Left ventricle myocardium superior (tissue), 1 donor: ENCODE measurements at regions not wholly inside any gene's neighbourhood (a gene's known extent, or its start where the extent isn't known, plus 50 kb on each side); places are given as distances from the start of the nearest gene placed in this dataset.
"Not testable (repeated sequence)": the region's sequence is repeated elsewhere in the genome, so short reads cannot be mapped to it uniquely, and the experiment has no call there.

ENCODE experiments used
- ATAC-seq: fragments of 200-7000 bp; cut with Tn5 transposase; one replicate; pipeline ENCODE4 v1.9.1; 2020; ENCODE audit warnings: mild to moderate bottlenecking, moderate library complexity
- DNase-seq: peaks from one replicate; pipeline ENCODE4 v3.0.0-alpha.2; 2020
- intact Hi-C: fragments of 100-400 bp; cut with micrococcal nuclease; formaldehyde crosslinking; loops from one replicate; pipeline ENCODE4 v1.11.0; 2022
- donor health status: DM: no; HTN: yes; CAD: no; lungs with severe emphysema.

- DNase-seq = no peak
- intact Hi-C loops = no loop called here
- no peak for ATAC-seq
Observed at GRCh38 chr15:63434576-63435186, 53.0 kb upstream of the CA12 start.

GRCh38 chr15:63435204-63435820 lies 53.7 kb upstream of the CA12 start:
- no peak for ATAC-seq
- DNase-seq = no peak
- intact Hi-C loops = no loop called here

GRCh38 chr15:63436341-63436740 lies 54.7 kb upstream of the CA12 start:
- no peak for DNase-seq
- ATAC-seq = no peak
- intact Hi-C loops = no loop called here

- intact Hi-C loops = no loop called here
- peak; percentile 86 for ATAC-seq
Observed at GRCh38 chr15:63436872-63437375, 55.3 kb upstream of the CA12 start.

GRCh38 chr15:63439536-63440264 lies 58.1 kb upstream of the CA12 start:
- intact Hi-C loops = no loop called here
- ATAC-seq = no peak
- no peak for DNase-seq

More at GRCh38 chr15:63436872-63437375, 55.3 kb upstream of the CA12 start:
- peak; percentile 86 for DNase-seq

GRCh38 chr15:63440265-63440648 lies 58.6 kb upstream of the CA12 start:
- intact Hi-C loops = no loop called here
- DNase-seq = no peak
- no peak for ATAC-seq

GRCh38 chr15:63440756-63441155 lies 59.1 kb upstream of the CA12 start:
- intact Hi-C loops = no loop called here

GRCh38 chr15:63441266-63441665 lies 59.6 kb upstream of the CA12 start:
- no peak for ATAC-seq
- intact Hi-C loops = no loop called here
- DNase-seq = no peak

More at GRCh38 chr15:63440756-63441155, 59.1 kb upstream of the CA12 start:
- ATAC-seq (no peak), DNase-seq (no peak)

- ATAC-seq = no peak
- intact Hi-C loops = no loop called here
- no peak for DNase-seq
Observed at GRCh38 chr15:63442080-63442479, 60.4 kb upstream of the CA12 start.

- ATAC-seq = no peak
- no peak for DNase-seq
- intact Hi-C loops = no loop called here
Observed at GRCh38 chr15:63444611-63445010, 59.8 kb upstream of the USP3 start.

GRCh38 chr15:63446255-63446654 lies 58.1 kb upstream of the USP3 start:
- DNase-seq (no peak), ATAC-seq (no peak)
- intact Hi-C loops = no loop called here

GRCh38 chr15:63447017-63447676 lies 57.2 kb upstream of the USP3 start:
- DNase-seq = no peak
- peak; percentile 41 for ATAC-seq
- intact Hi-C loops = no loop called here

GRCh38 chr15:63448266-63448665 lies 56.1 kb upstream of the USP3 start:
- ATAC-seq = peak; percentile 53
- DNase-seq = no peak
- intact Hi-C loops = no loop called here

- ATAC-seq, intact Hi-C loops: not testable (repeated sequence)
- peak; percentile 42 for DNase-seq
Observed at GRCh38 chr15:63448872-63449555, 55.4 kb upstream of the USP3 start.

GRCh38 chr15:63449731-63450130 lies 54.7 kb upstream of the USP3 start:
- no peak for ATAC-seq
- intact Hi-C loops = no loop called here
- no peak for DNase-seq

- intact Hi-C loops = no loop called here
- DNase-seq = no peak
- ATAC-seq = no peak
Observed at GRCh38 chr15:63450884-63451225, 53.5 kb upstream of the USP3 start.

- intact Hi-C loops = no loop called here
- no peak for DNase-seq
- no peak for ATAC-seq
Observed at GRCh38 chr15:63451671-63452315, 52.6 kb upstream of the USP3 start.

- ATAC-seq = no peak
- DNase-seq = no peak
- intact Hi-C loops = no loop called here
Observed at GRCh38 chr15:63452552-63453136, 51.7 kb upstream of the USP3 start.
